ENCODE measurements at regions not wholly inside any gene's neighbourhood (a gene's known extent, or its start where the extent isn't known, plus 50 kb on each side); places are given as distances from the start of the nearest gene placed in this dataset.

- TF ChIP-seq EZH2phosphoT487 (IDR thresholded peaks at IDR 0.05; ENCODE audit: unreplicated experiment) = no peak
- no peak for TF ChIP-seq STAT1 (IDR thresholded peaks at IDR 0.05; ENCODE audit: unreplicated experiment)
Measured at GRCh38 chr7:15765753-15766152, 79.3 kb upstream of the MEOX2 start (continued).

- Mint-ChIP-seq H3K4me3 (no peak overlapping the region), H3K36me3 (ENCODE audit: low read depth) (no peaks in the 10 kb centered on the region), H3K27ac (no peak overlapping the region), H3K9me3 (no peaks in the 10 kb centered on the region), H3K27me3 (ENCODE audit: insufficient read depth, low read depth, poor library complexity) (peaks cover 2% of the 10 kb centered on the region), H3K4me1 (no peaks in the 10 kb centered on the region)
- H3K79me2 ChIP-seq (replicated peaks; ENCODE audit: insufficient read depth) = no peaks in the 10 kb centered on the region
- no peaks in the 10 kb centered on the region for H3F3A ChIP-seq (replicated peaks; ENCODE audit: low read depth)
- H3K4me2 ChIP-seq = no peak overlapping the region
- H3K27me3 ChIP-seq (ENCODE audit: insufficient read depth) = no peaks in the 10 kb centered on the region
- DNase-seq (ENCODE audit: low spot score) (no peak), ATAC-seq (no peak)
- TF ChIP-seq CREB1 (CRISPR knock-in tag; IDR thresholded peaks at IDR 0.05; ENCODE audit: low read depth) (no peak), CTCF (conservative IDR thresholded peaks at IDR 0.05; ENCODE audit: low read depth in 2 of 2) (no peak), REST (IDR thresholded peaks at IDR 0.05; ENCODE audit: unreplicated experiment) (no peak), ZNF114 (CRISPR knock-in tag; IDR thresholded peaks at IDR 0.05) (no peak), POLR2AphosphoS5 (IDR thresholded peaks at IDR 0.05; ENCODE audit: low read depth) (no peak), JUNB (IDR thresholded peaks at IDR 0.05; ENCODE audit: unreplicated experiment) (no peak), ETS1 (IDR thresholded peaks at IDR 0.05) (no peak), EZH2 (IDR thresholded peaks at IDR 0.05; ENCODE audit: low read depth, unreplicated experiment) (no peak), NANOG (IDR thresholded peaks at IDR 0.05; ENCODE audit: borderline replicate concordance) (no peak), ZNF331 (CRISPR knock-in tag; IDR thresholded peaks at IDR 0.05; ENCODE audit: low read depth) (no peak), STAT1 (IDR thresholded peaks at IDR 0.05; ENCODE audit: unreplicated experiment) (no peak), ZNF462 (CRISPR knock-in tag; IDR thresholded peaks at IDR 0.05) (no peak), EZH2phosphoT487 (IDR thresholded peaks at IDR 0.05; ENCODE audit: unreplicated experiment) (no peak)
- H3K4me1 ChIP-seq (ENCODE audit: insufficient read depth) = no peaks in the 10 kb centered on the region
- H4K20me1 ChIP-seq (replicated peaks; ENCODE audit: insufficient read depth) = no peaks in the 10 kb centered on the region
- no peak overlapping the region for H3K27ac ChIP-seq (ENCODE audit: low read depth)
- no peaks in the 10 kb centered on the region for H3K36me3 ChIP-seq (ENCODE audit: insufficient read depth)
- H3K9me2 ChIP-seq (ENCODE audit: insufficient read depth) = no peaks in the 10 kb centered on the region
- H2AFZ ChIP-seq = no peak overlapping the region
- H3K4me3 ChIP-seq = no peak overlapping the region
Measured at GRCh38 chr7:15764851-15765382, 78.4 kb upstream of the MEOX2 start.

Measured in GM23338 (cell line).